ENCODE measurements at regions not wholly inside any gene's neighbourhood (a gene's known extent, or its start where the extent isn't known, plus 50 kb on each side); places are given as distances from the start of the nearest gene placed in this dataset.

- no peak overlapping the region for H3K4me2 ChIP-seq (ENCODE audit: low read depth, low read length, poor library complexity, severe bottlenecking)
Observed at GRCh38 chr4:106767991-106768390, 268.1 kb downstream of the DKK2 start.

DNA sequence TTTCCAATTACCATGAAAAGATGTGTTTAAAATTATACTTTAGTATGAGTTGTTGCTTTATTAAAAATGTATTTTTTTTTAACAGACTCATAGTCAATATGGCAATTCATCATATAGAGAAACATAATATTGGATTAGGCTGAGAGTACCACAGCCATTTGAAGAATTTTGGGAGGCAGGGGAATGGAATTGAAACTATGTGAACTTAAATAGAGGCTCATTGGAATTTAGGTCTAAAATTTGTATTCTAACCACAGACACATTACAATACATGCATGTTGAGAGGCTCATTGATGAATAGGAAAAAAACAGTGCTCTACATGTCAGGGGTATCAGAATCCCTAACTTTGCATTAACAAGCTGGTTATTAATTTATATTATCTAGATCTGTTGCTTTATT, 269.6 kb downstream of the DKK2 start:
- Histone ChIP-seq H3K9ac (ENCODE audit: low read length) (no peak overlapping the region), H3K4me2 (ENCODE audit: low read depth, low read length, poor library complexity, severe bottlenecking) (no peak overlapping the region), H3K79me2 (ENCODE audit: insufficient read depth, low read length) (no peaks in the 10 kb centered on the region), H3K9me3 (ENCODE audit: insufficient read depth, low read length) (no peaks in the 10 kb centered on the region), H3K27ac (ENCODE audit: low read depth, low read length) (no peak overlapping the region), H2AFZ (ENCODE audit: low read depth, low read length, severe bottlenecking) (no peak overlapping the region), H3F3A (ENCODE audit: insufficient read depth) (no peaks in the 10 kb centered on the region), H4K20me1 (ENCODE audit: low read depth, low read length) (no peaks in the 10 kb centered on the region), H3K27me3 (ENCODE audit: low read length) (no peaks in the 10 kb centered on the region), H3K36me3 (ENCODE audit: low read length) (no peaks in the 10 kb centered on the region), H3K9me2 (replicated peaks; ENCODE audit: insufficient read depth, low read length) (no peaks in the 10 kb centered on the region), H3K4me3 (ENCODE audit: insufficient read depth, low read length, poor library complexity, severe bottlenecking) (no peak overlapping the region)
- TF ChIP-seq, protein P1, sequence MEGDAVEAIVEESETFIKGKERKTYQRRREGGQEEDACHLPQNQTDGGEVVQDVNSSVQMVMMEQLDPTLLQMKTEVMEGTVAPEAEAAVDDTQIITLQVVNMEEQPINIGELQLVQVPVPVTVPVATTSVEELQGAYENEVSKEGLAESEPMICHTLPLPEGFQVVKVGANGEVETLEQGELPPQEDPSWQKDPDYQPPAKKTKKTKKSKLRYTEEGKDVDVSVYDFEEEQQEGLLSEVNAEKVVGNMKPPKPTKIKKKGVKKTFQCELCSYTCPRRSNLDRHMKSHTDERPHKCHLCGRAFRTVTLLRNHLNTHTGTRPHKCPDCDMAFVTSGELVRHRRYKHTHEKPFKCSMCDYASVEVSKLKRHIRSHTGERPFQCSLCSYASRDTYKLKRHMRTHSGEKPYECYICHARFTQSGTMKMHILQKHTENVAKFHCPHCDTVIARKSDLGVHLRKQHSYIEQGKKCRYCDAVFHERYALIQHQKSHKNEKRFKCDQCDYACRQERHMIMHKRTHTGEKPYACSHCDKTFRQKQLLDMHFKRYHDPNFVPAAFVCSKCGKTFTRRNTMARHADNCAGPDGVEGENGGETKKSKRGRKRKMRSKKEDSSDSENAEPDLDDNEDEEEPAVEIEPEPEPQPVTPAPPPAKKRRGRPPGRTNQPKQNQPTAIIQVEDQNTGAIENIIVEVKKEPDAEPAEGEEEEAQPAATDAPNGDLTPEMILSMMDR (IDR thresholded peaks at IDR 0.05; ENCODE audit: insufficient read depth, low read length, poor library complexity, severe bottlenecking): no peak
- no peak for TF ChIP-seq EZH2phosphoT487 (conservative IDR thresholded peaks at IDR 0.05; ENCODE audit: low read length)

More at GRCh38 chr4:106767991-106768390, 268.1 kb downstream of the DKK2 start:
- Histone ChIP-seq H3K36me3 (ENCODE audit: low read length) (no peaks in the 10 kb centered on the region), H2AFZ (ENCODE audit: low read depth, low read length, severe bottlenecking) (no peak overlapping the region), H3F3A (ENCODE audit: insufficient read depth) (no peaks in the 10 kb centered on the region), H3K9me3 (ENCODE audit: insufficient read depth, low read length) (no peaks in the 10 kb centered on the region), H3K9me2 (replicated peaks; ENCODE audit: insufficient read depth, low read length) (no peaks in the 10 kb centered on the region), H3K27me3 (ENCODE audit: low read length) (no peaks in the 10 kb centered on the region), H3K27ac (ENCODE audit: low read depth, low read length) (no peak overlapping the region), H3K4me3 (ENCODE audit: insufficient read depth, low read length, poor library complexity, severe bottlenecking) (no peak overlapping the region), H3K9ac (ENCODE audit: low read length) (no peak overlapping the region), H3K79me2 (ENCODE audit: insufficient read depth, low read length) (no peaks in the 10 kb centered on the region), H4K20me1 (ENCODE audit: low read depth, low read length) (no peaks in the 10 kb centered on the region)
- TF ChIP-seq EZH2phosphoT487 (conservative IDR thresholded peaks at IDR 0.05; ENCODE audit: low read length): no peak
- TF ChIP-seq, protein P1 (IDR thresholded peaks at IDR 0.05; ENCODE audit: insufficient read depth, low read length, poor library complexity, severe bottlenecking): no peak

DNA sequence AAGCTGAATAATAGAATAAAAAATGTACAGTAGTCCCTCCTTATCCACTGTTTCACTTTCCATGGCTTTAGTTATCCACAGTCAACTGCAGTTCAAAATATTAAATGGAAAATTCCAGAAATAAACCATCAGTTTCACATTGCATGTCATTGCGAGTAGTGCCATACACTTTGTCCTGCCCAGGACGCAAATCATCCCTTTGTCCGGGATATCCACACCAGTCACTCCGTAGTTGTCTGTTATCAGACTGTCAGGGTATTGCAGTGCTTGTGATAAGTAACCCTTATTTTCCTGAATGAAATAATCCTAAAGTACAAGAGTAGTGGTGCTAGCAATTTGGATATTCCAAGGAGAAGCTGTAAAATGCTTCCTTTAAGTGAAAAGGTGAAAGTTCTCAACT, 271.3 kb downstream of the DKK2 start:
- H3F3A ChIP-seq (ENCODE audit: insufficient read depth): no peaks in the 10 kb centered on the region
- H3K9me3 ChIP-seq (ENCODE audit: insufficient read depth, low read length): no peaks in the 10 kb centered on the region
- H3K36me3 ChIP-seq (ENCODE audit: low read length): no peaks in the 10 kb centered on the region
- H3K9ac ChIP-seq (ENCODE audit: low read length): no peak overlapping the region
- H3K27ac ChIP-seq (ENCODE audit: low read depth, low read length): no peak overlapping the region
- TF ChIP-seq EZH2phosphoT487 (conservative IDR thresholded peaks at IDR 0.05; ENCODE audit: low read length): no peak
- TF ChIP-seq, protein P1 (IDR thresholded peaks at IDR 0.05; ENCODE audit: insufficient read depth, low read length, poor library complexity, severe bottlenecking): no peak
- H3K4me2 ChIP-seq (ENCODE audit: low read depth, low read length, poor library complexity, severe bottlenecking): no peak overlapping the region
- H3K27me3 ChIP-seq (ENCODE audit: low read length): no peaks in the 10 kb centered on the region
- H4K20me1 ChIP-seq (ENCODE audit: low read depth, low read length): no peaks in the 10 kb centered on the region
- no peaks in the 10 kb centered on the region for H3K9me2 ChIP-seq (replicated peaks; ENCODE audit: insufficient read depth, low read length)
- no peak overlapping the region for H2AFZ ChIP-seq (ENCODE audit: low read depth, low read length, severe bottlenecking)
- H3K79me2 ChIP-seq (ENCODE audit: insufficient read depth, low read length): no peaks in the 10 kb centered on the region
- H3K4me3 ChIP-seq (ENCODE audit: insufficient read depth, low read length, poor library complexity, severe bottlenecking): no peak overlapping the region

All from SU-DHL-6 (cell line).